ENCODE measurements at regions not wholly inside any gene's neighbourhood (a gene's known extent, or its start where the extent isn't known, plus 50 kb on each side); places are given as distances from the start of the nearest gene placed in this dataset.
A peak's percentile ranks its signal among the peaks of the same experiment; 100 is the strongest.

DNA sequence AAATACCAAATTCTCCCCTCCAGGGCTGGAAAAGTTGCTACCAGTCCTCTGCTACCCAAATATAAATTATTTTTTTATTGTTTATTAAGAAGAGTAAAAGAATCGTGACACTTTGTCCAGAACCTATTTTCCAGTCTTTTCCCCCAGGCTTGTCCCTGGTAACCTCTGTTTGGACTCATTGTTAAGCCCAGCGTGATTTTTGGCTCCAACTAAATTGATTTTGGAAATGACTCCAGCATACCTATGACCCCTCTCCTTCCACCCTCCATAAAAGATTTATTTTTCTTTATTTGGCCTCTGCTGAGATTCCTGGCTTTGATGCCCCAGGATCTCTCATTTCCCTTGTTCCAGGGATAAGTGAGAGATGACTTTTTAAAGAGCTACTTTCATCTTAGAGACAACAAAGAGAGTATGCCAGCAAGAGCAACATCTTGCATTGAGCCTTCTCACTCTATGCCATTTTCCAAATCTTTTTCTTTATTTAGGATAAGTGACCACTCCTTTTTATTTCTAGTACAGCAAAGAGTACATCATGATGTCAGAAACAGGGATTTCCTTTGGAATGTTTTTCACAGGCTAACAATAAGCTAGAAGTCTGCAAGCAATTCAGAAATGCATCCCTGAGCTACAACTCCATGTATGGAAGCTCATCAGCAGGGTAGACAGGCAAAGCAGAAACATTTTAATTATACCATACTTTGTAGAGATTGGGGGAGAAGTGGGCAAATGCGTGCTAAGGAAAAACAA is 75.8 kb downstream of the DAD1 start:
- DNase-seq: peak; percentile 26

DNA sequence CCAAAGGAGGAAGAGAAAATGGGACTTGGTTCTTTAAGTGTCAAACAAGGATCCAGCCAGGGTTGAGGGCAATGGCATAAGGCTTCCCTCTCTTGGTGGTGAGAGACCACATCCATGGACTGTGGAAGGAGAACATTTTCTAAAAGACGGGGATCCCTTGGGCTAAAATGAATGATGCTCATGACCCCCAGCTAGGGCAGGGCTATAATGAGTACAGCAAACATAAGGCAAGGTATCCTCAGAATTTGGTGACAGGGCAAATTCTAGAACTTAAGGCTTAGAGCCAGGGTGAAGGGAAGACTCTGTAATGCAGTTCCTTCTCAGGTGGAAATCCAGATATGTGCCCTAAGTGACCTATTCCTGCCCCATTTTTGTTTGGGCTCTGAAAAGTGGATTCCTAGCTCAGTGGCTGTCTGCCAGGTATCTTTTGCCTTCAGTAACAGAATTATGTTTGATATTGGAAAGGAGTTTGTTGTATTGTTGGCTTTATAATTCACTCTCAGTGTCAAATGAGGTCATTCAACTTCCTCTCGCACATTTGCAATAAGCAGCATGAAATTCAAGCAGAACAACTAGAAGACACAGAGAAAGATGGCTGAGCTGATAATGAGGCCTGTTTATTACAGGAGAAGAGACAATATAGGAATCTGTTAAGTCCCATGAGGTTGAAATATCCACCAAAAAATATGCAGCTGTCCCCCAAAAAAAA is 76.8 kb downstream of the DAD1 start:
- no peak for DNase-seq

DNA sequence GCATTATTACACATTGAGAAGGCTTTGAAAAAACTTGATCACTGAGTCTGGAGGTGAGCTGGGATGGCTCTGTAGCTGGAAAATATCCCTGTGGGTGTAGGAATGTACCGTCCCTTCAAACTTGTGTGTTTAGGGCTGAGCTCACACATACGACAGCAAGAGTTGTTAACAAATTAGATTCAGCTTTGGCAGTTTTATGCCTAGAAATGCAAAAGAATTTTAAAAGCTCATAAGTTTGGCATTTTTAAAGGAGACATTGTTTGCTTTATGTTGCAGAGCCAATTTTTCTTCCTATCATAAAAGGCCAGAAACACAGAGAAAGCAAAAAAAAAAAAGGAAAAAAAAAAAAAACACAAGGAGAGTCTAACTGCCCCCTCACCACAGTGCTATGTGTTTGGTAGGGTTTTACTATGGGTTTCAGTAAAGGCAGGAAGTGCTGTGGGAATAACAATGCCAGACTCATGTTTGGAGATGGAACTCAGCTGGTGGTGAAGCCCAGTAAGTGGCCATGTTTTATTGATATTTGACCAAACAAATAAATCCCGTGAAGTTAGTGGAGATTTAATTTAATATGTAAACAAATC is 78.4 kb downstream of the DAD1 start:
- no peak for DNase-seq

DNA sequence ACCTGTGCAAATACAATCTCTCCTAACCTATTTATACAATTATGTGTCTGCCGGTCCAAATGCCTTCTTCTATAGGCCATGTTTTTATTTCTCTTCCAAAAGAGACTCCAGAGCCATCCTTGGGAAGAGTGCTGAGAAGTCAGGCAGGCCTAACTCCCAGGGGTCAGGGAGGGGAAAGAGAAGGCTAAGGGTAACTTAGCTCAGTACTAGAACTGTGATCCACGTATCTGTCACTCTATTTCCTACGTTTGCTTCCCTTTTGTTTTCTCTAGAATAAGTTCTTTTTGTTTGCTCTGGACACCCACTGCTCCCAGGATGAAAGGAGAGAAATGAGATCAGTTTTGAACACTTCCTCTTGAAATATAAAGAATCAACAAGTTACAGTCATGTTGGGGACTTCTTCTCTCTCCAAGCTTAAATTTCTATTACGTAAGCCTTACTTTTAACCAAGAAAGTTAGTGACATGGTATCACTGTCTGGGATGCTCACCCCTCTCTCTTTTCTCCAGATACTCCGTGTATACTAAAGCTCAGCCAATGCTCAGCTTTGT is 79.2 kb downstream of the DAD1 start:
- DNase-seq: no peak

DNA sequence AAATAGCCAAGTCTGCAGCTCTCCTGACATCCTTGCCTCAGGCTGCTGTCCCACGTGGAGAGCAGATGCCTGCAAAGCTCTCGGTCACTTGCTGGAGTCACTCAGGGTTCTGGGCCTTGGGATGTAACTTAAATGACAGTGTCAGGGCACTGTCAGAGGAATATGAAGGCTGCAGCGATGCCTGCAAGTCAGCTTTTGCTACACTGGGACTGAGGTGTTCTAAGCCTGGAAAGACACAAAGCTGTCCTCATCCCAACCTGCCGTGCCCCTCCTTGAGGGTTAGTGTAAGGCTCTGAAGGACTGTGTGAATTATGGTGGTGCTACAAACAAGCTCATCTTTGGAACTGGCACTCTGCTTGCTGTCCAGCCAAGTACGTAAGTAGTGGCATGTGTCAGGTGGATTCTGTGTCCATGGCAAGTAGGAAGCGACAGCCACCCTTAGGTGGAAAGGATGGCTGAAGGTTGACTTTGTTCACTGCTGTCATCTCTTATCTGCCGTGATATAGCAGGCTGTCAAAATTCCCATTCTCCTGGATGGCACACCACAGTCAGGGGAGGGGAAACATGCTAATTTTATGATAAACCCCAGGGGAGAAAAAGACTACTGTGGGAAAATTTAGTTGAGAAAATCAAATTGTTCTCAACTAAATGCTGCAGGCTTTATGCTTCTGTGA is 79.9 kb downstream of the DAD1 start:
- DNase-seq: no peak

DNA sequence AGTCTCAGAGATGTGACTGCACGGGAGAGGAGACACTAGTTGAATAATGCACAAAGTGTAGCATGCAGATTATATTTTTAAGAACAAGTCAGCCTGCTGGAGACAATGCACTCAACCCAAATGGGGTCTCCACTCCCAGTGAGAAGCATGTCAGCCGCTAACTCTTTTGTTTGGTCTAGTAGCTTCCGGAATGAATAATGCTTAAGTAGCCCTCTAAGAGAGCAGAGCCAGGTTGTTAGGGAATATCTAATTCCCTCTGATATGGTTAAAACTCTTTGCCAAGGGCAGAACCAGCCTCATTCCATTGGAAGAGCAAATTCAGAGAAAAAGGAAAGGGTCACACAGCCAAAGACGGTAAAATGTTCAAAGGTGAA is 80.4 kb downstream of the DAD1 start:
- DNase-seq: no peak

DNA sequence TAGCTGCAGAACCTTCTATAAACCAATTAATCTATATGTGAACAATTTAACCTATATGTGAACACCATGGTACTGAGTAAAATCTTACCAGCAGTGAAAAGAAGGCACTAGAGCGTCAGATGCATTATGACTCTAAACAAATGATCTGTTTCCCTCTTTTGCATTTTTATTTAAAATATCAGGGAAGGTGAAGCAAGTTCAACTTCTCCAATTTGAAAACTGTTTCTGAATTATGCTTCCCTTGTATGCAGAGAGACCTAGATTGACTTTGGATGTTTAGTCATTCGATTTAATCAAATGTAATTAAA is 80.9 kb downstream of the DAD1 start:
- DNase-seq: no peak

DNA sequence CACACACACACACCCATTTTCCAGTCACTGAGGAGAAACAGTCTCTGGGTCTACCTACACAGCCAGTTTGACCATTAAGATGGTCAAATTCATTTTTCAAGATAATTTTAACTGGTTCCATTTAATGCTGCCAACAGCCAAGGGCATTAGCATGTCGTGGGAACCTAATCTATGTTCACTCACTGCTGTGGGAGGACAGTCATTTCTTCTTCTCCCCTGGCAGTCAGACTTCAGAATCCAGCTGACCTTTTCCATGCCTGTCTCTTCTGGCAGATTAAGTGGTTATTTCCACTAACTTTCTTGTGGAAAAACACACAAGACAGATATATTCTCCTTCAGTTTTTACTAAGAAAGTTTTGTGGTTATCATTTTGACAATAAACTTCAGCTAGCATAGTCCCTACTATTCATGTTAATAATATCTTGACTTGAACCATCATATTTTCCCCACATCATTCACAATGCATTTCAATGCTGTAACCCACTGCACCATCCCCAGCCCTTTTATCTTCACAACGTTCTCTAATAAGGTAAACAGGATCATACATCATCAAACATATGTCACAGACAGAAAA is 82.2 kb downstream of the DAD1 start:
- no peak for DNase-seq

DNA sequence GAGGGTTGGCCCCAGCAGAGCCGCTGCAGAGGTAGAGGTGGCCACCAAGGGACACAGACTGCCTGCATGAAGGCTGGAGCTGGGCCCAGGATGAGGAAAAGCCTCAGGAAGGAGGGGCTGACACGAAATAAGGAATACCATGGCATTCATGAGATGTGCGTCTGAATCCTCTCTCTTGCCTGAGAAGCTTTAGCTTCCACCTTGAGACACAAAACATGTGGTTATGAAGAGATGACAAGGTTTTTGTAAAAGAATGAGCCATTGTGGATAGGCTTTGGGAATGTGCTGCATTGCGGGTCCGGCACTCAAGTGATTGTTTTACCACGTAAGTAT is 82.7 kb downstream of the DAD1 start:
- no peak for DNase-seq

DNA sequence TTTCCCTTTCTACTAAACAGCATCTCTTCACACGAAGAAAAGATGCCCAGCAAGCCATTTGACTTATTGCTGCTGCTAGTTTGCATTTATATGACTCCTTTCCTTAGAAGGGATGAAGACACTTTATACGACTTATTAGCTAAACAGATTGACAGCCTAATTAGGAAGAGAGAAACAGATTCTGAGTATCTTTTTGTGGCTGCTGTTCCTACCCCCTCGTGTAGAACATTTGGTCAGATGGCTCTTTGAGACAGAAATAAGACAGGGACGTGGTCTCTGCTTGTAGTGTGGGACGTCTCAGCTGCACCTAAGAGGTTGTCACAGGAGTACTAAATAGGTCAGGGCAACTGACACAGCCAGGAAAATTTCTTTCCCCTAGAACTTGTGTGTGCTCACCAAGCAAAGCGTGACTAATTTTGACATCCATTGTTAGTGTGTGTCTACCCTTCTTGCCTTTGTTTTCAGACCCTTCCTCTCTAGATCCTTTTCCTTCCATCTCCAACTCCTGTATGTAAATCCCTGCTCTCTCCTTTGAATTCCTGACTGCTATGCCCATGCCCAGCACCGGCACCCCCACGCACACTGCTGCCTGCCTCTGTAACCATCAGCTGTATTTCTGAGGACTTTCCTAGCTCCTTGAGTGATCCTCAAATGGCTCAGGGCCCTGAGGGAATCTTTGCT is 83.2 kb downstream of the DAD1 start:
- no peak for DNase-seq

DNA sequence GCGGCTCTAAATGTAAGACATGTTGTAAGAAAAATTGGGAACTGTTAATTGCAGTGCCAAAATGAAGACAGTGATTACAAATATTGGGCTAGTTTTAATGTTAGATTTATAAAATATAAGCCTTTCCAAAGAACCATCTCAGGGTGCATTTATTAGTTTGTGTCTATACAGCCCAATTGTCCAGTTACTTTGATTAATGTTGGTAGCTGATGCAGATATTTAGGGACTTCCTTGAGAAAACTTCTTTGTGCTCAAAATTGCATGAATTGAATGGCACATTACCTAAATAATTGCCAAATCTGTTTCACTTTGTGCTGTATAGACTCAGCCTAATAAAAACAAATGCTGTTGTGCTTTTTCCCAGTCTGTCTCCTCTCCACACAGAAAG is 83.7 kb downstream of the DAD1 start:
- no peak for DNase-seq

DNA sequence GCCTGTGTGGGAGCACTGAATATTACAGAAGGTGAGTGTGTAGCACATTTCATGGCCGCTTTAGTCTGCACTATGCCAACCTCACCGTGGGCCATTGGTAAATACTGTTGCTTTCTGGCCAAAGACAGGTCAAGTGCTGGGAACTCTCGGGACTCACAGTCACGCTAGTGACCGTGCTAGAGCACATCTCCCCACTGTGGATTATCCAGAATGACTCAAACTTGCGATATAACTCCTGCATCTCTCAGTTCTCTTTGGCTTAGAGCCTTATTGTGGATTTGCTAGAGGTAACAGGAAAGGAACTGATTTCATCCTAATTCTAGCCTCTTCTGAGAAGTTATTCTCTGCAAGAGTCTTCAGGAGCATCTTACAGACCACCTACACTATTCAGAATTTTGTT is 86.5 kb downstream of the DAD1 start:
- no peak for DNase-seq

DNA sequence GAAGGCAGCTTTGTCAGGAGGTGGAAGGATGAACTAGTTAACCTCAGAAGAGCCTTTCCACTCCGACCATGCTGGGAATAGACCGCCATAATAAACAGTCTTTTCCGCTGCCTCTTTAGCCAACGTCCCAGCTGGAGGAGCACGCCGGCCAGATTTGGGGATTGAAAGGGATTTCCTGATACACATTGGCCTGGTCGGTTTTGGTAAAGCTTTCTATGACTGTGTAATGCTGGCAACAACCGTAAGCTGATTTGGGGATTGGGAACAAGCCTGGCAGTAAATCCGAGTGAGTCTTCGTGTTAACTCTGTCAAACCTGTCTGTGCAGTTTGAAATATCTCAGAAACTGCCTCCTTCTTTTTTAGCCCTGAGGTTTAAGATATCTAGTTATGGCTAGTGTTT is 87.0 kb downstream of the DAD1 start:
- peak; percentile 53 for DNase-seq

DNA sequence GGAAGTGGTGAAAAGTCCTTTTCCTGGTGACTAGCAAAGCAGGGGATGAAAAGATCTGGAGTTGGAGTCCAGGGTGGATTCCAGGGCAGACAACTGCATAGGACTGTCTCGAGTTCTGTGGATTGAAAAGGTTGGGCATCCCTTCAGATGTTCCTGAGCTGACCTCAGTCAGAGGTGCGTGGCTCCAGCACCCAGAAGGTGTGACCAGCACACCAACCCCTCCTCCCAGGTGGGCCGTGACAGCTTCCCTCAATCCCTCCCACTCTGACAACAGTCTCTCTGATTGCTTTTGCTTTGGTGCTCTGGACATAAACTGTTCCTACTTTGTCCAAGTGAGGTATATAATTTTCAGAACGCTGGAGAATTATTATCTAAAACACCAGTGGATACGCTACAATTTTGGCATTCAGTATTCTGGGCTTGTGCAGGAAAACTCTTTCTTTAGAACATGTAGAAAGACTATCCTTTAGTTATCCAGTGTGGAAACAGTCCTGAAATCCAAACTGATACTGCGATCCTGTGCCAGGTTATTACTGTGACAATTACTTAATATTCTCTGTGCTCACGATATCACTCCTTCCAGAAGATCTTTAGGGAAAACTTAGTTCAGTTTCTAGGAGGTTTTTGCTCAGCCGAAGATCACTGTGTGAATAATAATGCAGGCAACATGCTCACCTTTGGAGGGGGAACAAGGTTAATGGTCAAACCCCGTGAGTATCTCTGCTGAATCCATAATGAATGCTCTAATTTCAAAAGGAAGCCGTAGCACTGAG is 87.9 kb downstream of the DAD1 start:
- no peak for DNase-seq

DNA sequence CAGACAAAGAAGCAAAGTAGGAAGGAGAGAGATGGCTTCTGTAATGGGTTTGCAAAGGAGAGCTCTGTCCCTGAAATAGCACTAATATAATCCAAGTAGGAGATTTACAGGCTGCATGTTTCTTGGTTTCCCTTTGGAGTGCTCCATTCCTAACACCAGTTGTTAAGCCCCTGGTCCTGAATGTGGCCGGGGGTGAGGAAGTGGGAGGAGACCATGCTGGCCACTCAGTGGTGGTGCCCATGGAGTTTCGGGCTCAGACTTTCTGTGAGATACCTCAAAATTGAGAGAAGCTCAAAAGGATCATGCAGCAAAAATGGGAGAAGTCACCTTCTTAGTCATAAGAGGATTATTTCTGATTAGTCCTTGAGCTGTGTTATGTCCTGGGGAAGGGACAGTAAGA is 88.5 kb downstream of the DAD1 start:
- DNase-seq: no peak

DNA sequence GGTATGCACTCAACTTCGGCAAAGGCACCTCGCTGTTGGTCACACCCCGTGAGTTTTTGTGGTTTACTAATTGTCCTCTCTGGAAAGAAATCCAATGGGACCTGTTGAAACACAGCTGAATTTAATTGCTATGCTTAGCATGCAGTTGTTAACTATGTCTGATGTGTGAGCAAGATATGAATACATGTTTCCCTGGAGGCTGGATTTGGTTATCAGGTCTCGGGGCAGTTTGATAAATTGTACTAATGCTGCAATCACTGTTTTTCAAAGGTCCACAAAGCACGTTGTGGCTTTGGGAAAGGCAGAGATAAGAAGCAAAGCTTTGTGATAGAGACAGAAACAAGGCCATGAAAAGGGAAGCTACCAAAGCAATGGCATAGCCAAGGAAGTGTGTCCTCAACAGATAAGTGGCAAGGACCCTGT is 91.3 kb downstream of the DAD1 start:
- DNase-seq: no peak

DNA sequence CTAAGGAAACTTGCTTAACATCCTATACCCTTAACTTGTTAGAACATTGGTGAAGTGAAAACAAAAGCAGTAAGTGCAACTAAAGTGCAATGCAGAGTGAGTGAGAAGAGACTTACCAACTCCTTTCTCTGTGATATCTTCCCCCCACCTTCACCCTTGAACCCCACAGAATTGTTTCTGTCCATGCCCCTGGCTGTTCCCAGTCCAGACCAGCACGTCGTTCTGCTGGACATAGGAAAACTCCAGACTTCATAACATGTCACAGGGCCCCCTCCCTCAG is 91.9 kb downstream of the DAD1 start:
- DNase-seq: no peak

DNA sequence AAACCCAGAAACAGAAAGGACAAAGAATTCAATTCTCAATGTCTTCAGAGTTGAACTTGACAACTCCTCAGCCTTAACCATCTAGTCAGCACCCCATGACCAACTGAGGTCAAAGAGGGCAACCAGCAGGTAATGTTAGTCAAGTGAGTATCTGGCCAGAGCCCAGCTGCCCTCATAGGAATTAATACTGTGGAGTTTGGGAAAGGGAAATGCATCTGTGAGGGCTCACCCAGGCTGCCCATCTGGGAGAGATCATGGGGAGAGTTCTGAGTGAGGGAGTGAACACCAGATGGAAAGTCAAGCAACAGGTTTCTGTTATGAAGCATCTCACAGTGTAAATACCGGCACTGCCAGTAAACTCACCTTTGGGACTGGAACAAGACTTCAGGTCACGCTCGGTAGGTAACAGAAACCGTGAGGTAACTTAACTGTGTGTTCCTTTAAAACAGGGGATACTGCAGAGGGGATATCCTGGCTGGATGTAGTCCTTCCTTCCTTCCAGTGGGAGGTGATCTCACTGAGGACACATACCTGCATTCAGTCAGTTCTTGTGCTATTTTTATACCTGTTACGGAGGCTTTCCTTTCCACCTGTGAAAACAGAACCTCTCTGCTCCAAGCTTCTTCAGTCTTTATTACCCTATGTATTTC is 94.4 kb downstream of the DAD1 start:
- no peak for DNase-seq

DNA sequence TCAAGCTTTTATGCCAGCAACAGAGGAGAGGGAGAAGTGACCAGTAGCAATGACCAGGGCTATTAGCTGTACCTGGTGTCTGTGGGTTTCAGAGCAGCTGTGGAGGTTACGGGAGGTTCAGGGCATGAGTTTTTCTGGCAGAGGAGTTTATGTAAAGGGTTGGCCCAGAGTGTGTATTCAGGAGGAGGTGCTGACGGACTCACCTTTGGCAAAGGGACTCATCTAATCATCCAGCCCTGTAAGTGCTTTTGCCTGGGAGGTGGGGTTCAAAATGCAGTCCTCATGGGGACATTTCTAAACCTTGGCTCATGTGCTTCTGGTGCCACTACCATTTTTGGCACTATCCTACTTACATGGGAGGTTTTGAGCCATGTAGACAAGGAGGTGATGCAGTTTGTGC is 95.3 kb downstream of the DAD1 start:
- no peak for DNase-seq

DNA sequence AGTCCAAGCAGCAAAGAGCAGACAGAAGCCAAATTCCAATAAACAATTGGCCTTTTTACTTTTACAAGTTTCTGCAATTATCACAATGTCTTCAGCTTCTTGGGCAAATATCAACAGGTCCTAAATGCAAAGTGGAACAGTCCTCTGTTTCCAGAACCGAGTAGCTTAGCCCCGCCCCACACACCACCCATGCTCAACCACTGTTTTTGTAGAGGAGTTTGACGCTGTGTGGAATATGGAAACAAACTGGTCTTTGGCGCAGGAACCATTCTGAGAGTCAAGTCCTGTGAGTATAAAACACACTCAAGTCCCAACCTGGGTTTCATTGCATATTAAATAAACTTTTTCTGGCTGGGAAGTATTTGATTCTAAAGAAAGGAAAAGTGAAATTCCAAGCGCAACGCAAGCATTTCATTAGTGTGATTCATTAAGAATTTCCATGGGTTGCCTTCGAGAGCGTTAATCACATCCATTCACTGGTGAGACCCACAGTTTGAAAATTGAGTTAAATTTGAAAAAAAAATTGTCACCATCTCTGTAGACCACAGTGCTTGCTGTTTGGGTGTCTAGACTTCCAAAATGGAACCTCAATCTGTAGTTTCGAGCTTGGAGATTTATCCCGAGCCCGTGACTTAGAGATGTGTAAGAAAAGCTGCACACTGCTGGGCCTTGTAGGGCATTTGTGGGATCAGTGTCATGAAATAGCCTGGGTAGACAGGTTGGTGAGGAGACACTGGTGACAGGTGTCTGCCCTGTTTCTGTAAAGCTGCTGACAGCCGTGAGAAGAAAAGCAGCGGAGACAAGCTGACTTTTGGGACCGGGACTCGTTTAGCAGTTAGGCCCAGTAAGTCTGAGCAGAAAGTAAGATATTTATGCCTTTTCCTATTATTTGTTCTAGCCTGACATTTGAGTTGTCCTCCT is 96.1 kb downstream of the DAD1 start:
- DNase-seq: no peak
